Activated B cell treated with CpG ODN at 0.5 μM for 24 hours (primary cell): ENCODE measurements at regions not wholly inside any gene's neighbourhood (a gene's known extent, or its start where the extent isn't known, plus 50 kb on each side); places are given as distances from the start of the nearest gene placed in this dataset.

Experiments used
- ATAC-seq: fragments of 200-7000 bp; cut with Tn5 transposase; one replicate; pipeline ENCODE4 v1.10.0; 2021; ENCODE audit warnings: low read depth, mild to moderate bottlenecking, moderate library complexity
- CTCF ChIA-PET: fragments of 350-600 bp; sonication (Branson Sonifier 250); formaldehyde crosslinking; loops from one replicate; lab custom pipeline; 2021; ENCODE audit warnings: antibody characterized with exemption; lab: Charles Lee
- POLR2A ChIA-PET: fragments of 350-600 bp; sonication (Branson Sonifier 250); formaldehyde crosslinking; loops from one replicate; lab custom pipeline; 2021; ENCODE audit warnings: antibody characterized with exemption; lab: Charles Lee
- DNase-seq: peaks from one replicate; pipeline ENCODE4 v3.0.0; 2022
- H3K27ac Mint-ChIP-seq: one replicate; pipeline ENCODE4 v1.8.0; 2020; ENCODE audit warnings: mixed read lengths
- H3K27me3 Mint-ChIP-seq: one replicate; pipeline ENCODE4 v1.8.0; 2021; ENCODE audit warnings: mixed read lengths
- H3K36me3 Mint-ChIP-seq: one replicate; pipeline ENCODE4 v1.8.0; 2021; ENCODE audit warnings: low read depth, mixed read lengths
- H3K4me1 Mint-ChIP-seq: one replicate; pipeline ENCODE4 v1.8.0; 2021; ENCODE audit warnings: mixed read lengths
- H3K4me3 Mint-ChIP-seq: one replicate; pipeline ENCODE4 v1.8.0; 2020; ENCODE audit warnings: mild to moderate bottlenecking, mixed read lengths
- H3K9me3 Mint-ChIP-seq: one replicate; pipeline ENCODE4 v1.8.0; 2020; ENCODE audit warnings: mixed read lengths
- intact Hi-C: fragments of 100-400 bp; cut with micrococcal nuclease; formaldehyde crosslinking; loops from one replicate; pipeline ENCODE4 v1.15.1; 2024
- TF ChIP-seq, protein P1 (sequence below): fragments of 200-600 bp; IDR thresholded peaks from one replicate; pipeline ENCODE4 v1.8.0; 2022; ENCODE audit warnings: antibody characterized with exemption, mild to moderate bottlenecking

- DNase-seq: no peak
- POLR2A ChIA-PET: no interaction called here
- no peak overlapping the region for H3K4me3 Mint-ChIP-seq
- intact Hi-C loops: no loop called here
- TF ChIP-seq, protein P1, sequence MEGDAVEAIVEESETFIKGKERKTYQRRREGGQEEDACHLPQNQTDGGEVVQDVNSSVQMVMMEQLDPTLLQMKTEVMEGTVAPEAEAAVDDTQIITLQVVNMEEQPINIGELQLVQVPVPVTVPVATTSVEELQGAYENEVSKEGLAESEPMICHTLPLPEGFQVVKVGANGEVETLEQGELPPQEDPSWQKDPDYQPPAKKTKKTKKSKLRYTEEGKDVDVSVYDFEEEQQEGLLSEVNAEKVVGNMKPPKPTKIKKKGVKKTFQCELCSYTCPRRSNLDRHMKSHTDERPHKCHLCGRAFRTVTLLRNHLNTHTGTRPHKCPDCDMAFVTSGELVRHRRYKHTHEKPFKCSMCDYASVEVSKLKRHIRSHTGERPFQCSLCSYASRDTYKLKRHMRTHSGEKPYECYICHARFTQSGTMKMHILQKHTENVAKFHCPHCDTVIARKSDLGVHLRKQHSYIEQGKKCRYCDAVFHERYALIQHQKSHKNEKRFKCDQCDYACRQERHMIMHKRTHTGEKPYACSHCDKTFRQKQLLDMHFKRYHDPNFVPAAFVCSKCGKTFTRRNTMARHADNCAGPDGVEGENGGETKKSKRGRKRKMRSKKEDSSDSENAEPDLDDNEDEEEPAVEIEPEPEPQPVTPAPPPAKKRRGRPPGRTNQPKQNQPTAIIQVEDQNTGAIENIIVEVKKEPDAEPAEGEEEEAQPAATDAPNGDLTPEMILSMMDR: no peak
- no peak for ATAC-seq
- H3K27me3 Mint-ChIP-seq: peaks cover 8% of the 10 kb centered on the region
- no peaks in the 10 kb centered on the region for H3K36me3 Mint-ChIP-seq
- CTCF ChIA-PET: no interaction called here
- no peaks in the 10 kb centered on the region for H3K9me3 Mint-ChIP-seq
- no peaks in the 10 kb centered on the region for H3K4me1 Mint-ChIP-seq
- H3K27ac Mint-ChIP-seq: no peak overlapping the region
Measured at GRCh38 chr5:58122848-58123392, 337.0 kb downstream of the PLK2 start.

DNA sequence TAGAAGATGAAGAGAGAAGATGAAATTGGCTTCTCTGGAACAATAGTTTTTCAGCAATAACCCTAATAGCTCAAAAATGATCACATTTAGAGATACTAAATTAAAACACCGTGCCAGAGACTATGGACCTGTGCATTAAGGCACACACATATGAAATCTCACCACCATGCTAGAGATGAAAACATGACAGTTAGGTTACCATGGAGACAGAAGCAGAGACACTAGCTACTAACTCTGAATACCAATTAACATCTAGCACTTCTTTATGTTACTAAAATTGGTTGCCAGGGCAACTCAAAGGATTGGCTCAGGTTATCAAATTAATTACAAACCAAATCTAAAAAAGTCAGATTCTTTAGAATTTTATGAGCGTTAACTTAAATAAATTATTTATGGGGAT, 337.7 kb downstream of the PLK2 start:
- ATAC-seq (no peak), DNase-seq (no peak)
- ChIA-PET POLR2A (interaction anchor here (0.6 kb wide), 1 partner anchor 58 kb away, joined by 3 read pairs; no protein-coding TSS in a partner anchor), CTCF (no interaction called here)
- Mint-ChIP-seq H3K27ac (no peak overlapping the region), H3K4me3 (no peak overlapping the region), H3K36me3 (no peaks in the 10 kb centered on the region), H3K4me1 (no peaks in the 10 kb centered on the region), H3K9me3 (no peaks in the 10 kb centered on the region), H3K27me3 (peaks cover 8% of the 10 kb centered on the region)
- TF ChIP-seq, protein P1: no peak
- intact Hi-C loops: no loop called here

GRCh38 chr5:58121391-58121790, 338.5 kb downstream of the PLK2 start:
- H3K4me1 Mint-ChIP-seq: no peaks in the 10 kb centered on the region
- ATAC-seq: no peak
- no peak overlapping the region for H3K4me3 Mint-ChIP-seq
- TF ChIP-seq, protein P1: no peak
- intact Hi-C loops: no loop called here
- ChIA-PET CTCF (no interaction called here), POLR2A (no interaction called here)
- H3K27me3 Mint-ChIP-seq: peaks cover 8% of the 10 kb centered on the region
- H3K36me3 Mint-ChIP-seq: no peaks in the 10 kb centered on the region
- no peaks in the 10 kb centered on the region for H3K9me3 Mint-ChIP-seq
- no peak for DNase-seq
- no peak overlapping the region for H3K27ac Mint-ChIP-seq

- Mint-ChIP-seq H3K36me3 (no peaks in the 10 kb centered on the region), H3K4me1 (no peaks in the 10 kb centered on the region), H3K9me3 (no peaks in the 10 kb centered on the region), H3K27me3 (peaks cover 6% of the 10 kb centered on the region), H3K27ac (no peak overlapping the region), H3K4me3 (no peak overlapping the region)
- TF ChIP-seq, protein P1: no peak
- DNase-seq: no peak
- ChIA-PET POLR2A (no interaction called here), CTCF (no interaction called here)
- ATAC-seq: no peak
- intact Hi-C loops: no loop called here
Measured at GRCh38 chr5:58117542-58117941, 342.3 kb downstream of the PLK2 start.

GRCh38 chr5:58116346-58116745, 343.5 kb downstream of the PLK2 start:
- H3K9me3 Mint-ChIP-seq: no peaks in the 10 kb centered on the region
- CTCF ChIA-PET: no interaction called here

More at GRCh38 chr5:58116346-58116745, 343.5 kb downstream of the PLK2 start:
- POLR2A ChIA-PET: no interaction called here
- no peaks in the 10 kb centered on the region for H3K4me1 Mint-ChIP-seq
- intact Hi-C loops: no loop called here
- no peak for DNase-seq
- no peak overlapping the region for H3K27ac Mint-ChIP-seq
- H3K4me3 Mint-ChIP-seq: no peak overlapping the region
- H3K27me3 Mint-ChIP-seq: peaks cover 6% of the 10 kb centered on the region
- H3K36me3 Mint-ChIP-seq: no peaks in the 10 kb centered on the region
- ATAC-seq: no peak
- TF ChIP-seq, protein P1: no peak
